ENCODE measurements at regions not wholly inside any gene's neighbourhood (a gene's known extent, or its start where the extent isn't known, plus 50 kb on each side); places are given as distances from the start of the nearest gene placed in this dataset.
"Not testable (repeated sequence)": the region's sequence is repeated elsewhere in the genome, so short reads cannot be mapped to it uniquely, and the experiment has no call there.

GRCh38 chr9:42821468-42821867 lies 638.0 kb downstream of the SPATA31A6 start:
- not testable (repeated sequence) for TF ChIP-seq ZNF274 (IDR thresholded peaks at IDR 0.05; ENCODE audit: low read depth, low read length); YY1 (IDR thresholded peaks at IDR 0.05; ENCODE audit: insufficient read depth, insufficient read length); SUZ12 (IDR thresholded peaks at IDR 0.05; ENCODE audit: extremely low read depth, insufficient read depth, insufficient read length)
